HG02623 (cell line): ENCODE measurements at regions not wholly inside any gene's neighbourhood (a gene's known extent, or its start where the extent isn't known, plus 50 kb on each side); places are given as distances from the start of the nearest gene placed in this dataset.

Experiments
- ATAC-seq: cut with Tn5 transposase; IDR thresholded peaks from one replicate; pipeline ENCODE4 v1.9.1; 2021; ENCODE audit warnings: moderate library complexity; ENCODE audit not compliant: unreplicated experiment

DNA sequence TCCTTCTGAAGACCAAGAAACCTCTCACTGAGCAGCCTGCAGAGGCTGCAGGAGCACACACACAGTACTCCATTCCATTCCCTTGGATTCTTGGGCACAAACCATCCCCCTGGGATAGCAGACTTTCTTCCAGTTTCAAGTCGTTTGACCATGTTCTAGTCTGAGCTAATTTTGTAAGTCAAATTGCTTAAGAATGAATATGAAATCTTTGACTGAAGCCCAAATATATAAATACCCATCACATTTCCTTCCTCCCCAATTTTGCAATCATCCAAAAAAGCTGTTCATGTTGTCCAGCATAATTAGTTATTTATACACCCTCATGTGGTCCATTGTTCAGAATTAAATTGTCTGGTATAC, 231.2 kb upstream of the TPRG1 start:
- no peak for ATAC-seq

DNA sequence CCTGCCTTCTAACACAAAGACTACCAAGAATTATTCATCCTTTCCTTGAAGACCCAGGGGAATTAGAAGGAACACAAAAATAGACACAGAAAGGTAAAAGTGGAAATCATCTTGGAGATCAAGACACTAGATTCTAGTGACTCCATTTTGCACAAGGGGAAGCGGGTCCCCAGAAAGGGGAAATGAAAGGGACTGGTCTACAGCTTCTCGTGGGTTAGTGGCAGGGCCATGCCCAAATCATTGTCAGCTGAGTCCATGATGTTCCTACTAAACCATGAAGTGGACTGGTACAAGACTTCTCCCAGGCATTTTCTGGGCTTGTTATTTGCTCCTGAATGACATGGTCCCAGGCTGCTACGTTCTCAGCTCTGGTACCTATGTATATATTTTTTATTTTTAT, 230.7 kb upstream of the TPRG1 start:
- ATAC-seq, result no peak

DNA sequence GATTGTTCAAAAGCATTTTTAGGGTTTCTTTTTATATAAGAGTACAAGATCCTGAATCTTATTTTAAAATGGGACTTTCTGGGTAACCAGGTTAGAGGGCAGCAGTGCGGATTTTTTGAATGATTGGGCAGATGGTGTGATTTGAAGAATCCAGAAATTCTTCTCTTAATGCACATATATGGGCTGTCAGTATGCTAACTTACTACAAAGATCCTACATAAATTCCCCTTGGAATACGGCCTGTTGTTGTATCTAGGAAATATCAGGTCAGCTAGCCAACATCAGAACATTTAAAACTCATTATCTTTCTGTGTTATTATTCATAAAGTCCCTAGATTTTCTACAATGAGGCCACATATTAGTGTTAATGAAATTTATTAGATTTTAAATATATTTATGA, 229.6 kb upstream of the TPRG1 start:
- no peak for ATAC-seq

DNA sequence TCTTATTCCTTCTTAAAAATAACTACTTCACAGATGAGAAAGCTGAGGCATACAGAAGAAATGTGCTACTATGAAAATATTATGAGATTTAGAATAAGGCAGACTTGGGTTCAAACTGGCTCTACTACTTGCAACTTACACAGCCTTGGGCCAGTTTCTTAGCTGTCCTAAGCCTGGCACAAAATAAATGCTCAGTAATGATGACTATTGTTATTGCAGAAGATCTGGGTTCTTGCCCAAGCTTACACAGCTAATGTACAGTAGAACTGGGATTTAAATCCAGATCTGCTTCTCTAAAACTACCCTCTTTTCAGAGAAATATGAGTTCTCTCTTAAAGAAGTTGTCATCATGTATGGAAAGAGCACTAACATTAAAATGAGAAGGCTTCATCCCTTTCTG, 228.2 kb upstream of the TPRG1 start:
- no peak for ATAC-seq

DNA sequence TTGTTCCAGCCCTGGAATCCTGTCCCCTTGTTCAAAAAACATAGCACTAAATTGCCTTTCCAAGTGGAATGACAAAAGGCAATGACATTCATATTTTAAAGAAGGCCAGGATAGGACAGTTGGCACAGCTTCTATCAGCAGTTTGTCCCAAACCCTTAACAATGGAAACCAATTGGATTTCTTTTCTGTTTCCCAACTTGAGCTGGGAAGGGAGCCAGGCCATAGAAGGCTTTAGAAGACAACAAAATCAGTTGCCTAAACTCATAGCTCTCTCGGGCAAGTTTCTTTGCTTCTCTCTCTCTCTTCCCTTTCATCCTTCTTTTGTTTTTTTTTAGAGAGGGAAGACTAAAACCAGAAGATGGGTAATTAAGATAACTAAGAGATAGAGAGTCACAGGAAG, 227.7 kb upstream of the TPRG1 start:
- ATAC-seq, result no peak

DNA sequence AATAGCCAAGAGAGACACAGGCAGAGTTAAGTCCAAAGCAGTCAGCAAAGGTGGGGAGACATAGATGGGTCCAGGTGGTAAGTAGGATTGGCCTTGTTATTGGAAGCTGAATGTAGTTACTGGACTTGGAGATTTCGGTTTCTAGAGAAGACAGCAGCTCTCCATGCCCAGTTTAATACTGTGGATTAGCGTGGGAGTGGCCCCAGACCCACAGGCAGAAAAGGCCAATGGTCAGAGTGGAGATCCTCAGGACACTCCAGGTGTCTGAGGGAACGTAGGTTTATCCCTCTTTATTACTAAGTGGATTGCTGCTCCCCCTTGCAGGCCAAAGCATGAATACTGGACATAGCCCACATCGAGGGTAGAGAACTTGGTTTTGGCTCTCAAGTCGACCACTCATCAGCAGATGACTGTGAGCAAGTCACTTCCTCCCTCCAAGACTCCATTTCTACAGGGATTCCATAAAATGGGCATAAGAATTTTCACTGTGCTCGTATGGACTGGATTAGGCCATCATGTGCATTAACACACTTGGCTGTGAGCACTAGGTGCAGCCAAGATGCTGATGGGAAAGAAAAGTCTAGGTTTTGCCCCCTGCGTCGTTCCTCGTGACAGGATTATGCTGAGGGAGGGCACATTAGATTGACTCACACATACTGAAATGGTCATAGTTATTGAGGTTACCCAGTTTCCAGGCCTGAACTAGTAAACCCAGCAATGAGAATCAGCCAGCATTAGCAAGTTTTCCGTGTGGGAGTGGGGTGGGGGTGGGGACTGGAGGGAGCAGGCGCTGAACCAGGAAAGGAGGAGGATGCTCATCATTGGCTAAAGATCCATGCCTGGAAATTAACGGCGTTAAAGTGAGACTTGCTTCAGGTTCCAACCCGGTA, 225.2 kb upstream of the TPRG1 start:
- no peak for ATAC-seq

DNA sequence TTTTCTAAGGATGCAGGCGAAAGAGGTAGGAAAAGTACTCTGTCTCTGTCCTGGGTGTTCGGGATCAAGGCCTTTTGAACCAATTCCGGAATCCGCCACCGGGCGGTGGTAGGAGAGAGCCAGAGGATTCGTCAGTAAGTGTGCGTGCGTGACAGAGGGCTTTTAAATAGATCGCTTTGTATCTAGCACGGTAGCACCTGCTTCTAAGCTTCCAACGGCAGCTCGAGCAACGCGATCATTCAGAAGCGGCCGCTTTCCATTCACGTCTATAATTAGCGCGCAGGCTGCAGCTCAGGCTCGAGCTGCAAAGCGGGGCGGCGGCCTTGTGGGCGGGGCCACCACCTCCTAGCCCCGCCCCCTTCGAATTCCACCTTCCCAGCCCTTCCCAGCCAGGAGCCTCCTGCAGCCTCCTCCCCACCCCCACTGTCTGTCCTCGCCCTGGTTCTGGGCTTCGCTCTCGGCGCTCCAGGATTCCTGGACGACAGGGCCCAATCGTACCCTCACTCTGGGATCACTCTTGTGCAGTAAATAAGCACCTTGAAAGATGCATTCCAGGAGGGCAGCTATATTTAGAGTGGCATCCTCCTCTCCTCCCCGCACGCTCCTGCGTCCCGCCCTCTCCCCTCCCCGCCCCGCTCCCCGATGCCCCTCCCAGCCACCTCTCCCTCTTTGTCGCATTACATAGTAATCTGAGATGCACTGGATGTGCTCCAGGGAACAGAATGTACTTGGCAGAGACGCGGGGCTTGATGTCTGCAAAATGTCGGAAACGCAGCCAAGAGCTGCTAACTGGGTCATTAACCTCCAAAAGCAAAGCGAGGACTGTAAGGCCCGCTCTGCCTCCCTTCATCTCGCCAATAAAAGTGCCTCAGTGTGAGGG, 224.1 kb upstream of the TPRG1 start:
- ATAC-seq, result no peak

DNA sequence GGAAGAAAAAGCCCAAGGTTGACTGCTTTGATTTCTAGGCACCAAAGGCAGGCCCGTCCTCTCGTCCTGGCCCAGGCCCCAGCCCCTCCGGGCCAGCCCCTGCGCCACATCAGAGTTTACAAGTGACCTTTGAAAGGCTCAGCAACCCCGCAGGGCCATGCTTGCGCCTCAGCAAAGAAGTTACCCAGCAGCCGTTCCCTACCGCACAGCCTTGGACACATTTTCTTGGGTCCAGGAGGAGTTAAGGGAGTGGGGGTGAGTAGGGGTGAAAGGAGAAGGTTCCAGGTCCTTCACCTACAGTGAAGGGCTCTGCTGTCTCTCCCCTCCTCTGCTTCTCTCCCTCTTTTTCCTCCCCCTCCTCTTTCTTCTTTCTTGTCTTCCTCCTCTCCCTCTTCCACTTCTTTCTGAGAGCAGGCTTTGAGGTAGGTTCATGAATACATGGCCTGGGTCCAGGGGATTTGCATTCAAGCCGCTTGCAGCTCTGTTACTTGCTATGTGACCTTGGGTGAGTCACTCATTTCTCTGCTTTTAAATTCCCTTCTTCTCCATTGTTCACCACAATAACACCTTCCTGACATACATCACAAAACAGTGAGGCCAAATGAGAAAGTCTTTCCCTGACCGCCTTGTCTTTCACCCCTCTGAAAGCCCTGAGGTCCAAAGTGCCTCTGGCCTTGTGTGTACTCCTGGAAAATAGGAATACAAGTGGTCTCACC, 223.3 kb upstream of the TPRG1 start:
- ATAC-seq, result no peak

DNA sequence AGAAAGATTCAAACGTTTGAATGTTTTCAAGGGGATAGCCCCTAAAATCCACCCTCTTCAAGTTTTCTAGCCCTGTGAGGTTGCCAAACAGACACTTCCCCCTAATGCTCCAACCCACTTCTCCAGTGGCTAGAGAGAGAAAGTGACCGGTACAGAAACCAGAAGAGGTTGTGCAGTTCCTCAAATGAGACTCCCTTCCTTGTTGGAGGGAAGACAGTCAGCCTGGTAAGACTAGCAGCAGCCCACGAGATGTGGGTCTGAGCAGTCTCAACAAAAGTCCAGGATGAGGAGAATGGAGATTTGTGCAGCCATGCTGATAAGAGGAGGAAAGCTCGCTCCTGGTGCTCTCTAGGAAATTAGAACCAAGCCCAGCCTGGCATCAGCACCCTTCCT, 222.8 kb upstream of the TPRG1 start:
- no peak for ATAC-seq

DNA sequence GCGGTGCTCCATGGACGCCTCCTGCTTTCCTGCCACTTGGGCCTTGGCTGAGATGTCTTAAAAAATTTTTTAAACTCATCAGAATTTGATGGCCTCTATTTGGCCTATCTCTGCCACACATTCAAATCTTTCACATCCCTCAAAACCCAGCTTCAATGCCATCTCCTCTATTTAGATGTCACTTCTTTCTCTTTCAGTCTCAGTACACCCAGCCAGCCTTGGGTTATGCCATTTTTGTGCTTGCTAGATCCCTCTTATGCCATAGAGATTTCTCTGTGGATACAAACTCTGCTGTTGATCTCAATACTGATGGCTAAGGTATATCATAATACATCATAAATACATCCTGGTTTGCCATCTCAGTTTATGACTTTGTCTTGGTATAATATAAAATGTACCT, 222.3 kb upstream of the TPRG1 start:
- ATAC-seq, result no peak

DNA sequence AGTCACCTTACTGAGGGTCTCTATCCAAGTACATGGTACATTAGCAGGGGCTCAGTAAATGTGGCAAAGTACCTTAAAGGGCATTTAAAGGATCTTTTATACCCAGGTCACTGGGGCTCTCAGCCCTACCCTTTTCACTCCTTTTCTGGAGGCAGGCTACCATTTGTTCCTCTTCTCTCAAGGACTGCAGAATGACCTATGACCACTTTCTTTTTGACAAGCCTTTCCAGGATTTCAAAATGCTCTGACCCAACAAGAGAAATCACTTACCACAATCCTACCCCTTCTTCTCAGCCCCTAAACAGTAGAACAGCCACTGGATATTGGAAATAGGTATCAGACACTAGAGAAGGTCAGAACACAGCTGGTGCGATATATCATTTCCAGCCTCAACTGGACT, 221.8 kb upstream of the TPRG1 start:
- ATAC-seq, result no peak

DNA sequence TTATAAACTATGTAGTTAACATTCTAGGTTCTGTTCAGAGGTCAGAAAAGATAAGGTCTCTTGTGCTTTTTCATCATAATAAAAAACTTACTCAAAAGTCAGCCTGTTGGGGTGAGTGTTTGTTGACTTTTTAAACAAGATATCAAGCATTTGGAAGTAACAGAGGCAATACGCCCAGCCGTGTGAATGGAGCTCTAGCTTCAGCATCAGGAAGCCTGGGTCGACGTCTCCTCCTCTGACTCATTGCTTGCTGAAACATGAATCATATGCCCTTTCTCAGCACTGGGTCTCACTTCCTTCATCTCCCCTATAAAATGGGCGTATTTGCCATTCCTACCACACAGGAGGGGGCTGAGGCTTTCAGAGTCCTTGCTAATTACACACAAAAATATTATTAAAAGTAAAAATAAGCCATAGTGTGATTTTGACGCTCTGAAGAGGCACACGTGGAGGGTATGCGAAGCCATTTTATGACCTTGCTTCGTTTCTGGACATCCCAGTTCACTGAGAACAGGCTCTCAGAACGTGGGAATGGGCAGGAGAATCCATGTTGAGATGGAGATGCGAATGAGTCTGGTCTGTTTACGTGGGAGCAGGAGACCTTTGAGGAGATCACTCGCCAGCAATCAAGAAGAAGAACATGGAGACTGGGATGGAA, 220.8 kb upstream of the TPRG1 start:
- no peak for ATAC-seq

DNA sequence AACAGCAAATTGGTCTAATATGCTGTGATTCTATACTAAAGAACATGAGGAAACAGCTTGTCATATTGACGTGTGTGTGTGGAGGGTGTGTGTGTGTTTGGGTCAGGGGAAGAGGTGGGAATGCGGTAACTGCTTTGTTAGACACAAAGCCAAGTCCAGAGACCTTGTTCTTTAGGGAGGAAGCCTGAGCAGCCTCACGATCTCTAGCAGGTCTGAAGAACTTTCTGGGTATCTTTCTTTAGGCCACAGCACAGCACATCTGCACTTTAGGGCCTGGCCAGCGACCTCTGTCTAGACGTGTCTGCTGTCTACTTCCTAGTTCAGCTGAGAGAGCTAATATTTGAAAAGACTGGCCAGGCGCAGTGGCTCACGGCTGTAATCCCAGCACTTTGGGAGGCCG, 220.0 kb upstream of the TPRG1 start:
- ATAC-seq, result no peak

DNA sequence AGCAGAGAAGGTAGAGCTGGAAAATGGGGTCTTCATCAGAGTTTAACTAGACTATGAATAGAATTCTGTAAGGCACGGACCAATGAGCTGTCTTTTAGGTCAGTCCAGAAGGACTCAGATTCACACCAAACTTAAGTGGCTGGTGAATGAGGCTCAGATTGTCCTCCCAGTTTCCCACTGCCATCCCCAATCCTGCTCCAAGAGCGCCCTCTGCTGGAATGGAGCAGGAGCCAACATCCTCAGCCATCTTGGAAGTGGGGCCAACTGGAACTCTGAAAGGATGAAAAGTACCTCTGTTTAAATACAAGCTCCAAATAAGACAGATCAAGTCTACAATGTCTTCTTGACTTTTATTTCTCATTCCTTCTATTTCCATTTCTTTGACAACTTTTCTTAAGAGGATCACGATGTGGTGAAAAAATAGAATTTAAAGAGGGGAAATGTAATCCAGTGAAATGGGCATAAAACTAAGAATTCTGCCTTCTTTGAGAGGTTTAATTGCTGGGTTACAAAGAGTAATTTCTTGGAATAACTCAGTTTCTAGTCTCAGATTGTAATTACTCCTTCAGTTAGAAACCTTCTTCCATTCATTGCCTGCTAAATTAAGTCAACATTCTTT, 217.1 kb upstream of the TPRG1 start:
- no peak for ATAC-seq

DNA sequence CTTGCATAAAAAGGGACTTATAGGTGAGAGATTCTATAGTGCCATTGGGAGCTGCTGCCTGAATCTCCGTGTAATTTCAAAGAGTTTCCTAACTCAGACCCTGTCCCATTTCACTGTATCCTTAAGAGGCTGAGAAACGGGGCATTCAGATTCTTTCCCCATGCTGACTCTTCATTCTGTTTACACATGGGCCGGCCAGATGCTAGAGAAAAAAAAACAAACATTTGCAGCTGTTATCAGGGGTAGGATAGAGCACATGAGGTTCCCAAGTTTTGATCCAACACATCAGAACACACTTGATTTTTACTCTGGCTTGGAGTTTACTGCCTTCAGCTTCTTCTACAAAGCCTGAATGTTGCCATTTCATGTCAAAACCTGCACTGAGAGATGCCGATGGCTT, 215.9 kb upstream of the TPRG1 start:
- no peak for ATAC-seq

DNA sequence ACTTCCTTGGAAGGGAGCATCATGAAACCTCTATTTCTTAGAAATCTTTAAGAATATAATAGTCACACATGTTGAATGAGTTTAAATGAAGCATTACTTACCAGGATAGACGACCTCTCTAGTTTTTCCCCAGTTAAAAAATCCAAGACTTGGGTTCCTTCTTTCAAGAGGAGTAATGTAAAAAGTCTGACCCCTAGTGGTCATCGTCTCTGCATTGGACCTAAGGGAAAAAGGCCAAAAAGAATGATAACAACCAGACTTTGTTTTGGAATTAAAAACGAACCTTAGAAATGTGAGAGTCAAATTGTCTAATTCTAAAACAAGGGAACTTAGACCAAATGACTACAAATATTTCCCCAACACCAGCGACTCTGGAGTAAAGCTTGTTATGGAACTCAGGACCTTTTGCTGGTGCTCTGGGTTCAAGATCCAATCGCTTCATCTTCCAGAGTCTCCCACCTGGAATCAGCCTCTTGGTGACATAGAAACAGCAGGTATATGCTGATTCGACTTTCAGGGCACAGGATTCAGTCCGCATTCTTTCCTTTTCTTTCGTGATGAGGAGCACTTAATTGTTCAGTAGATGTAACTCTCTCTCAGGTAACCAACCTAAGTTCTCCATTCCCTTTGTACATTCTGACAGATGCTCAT, 214.8 kb upstream of the TPRG1 start:
- ATAC-seq, result no peak

DNA sequence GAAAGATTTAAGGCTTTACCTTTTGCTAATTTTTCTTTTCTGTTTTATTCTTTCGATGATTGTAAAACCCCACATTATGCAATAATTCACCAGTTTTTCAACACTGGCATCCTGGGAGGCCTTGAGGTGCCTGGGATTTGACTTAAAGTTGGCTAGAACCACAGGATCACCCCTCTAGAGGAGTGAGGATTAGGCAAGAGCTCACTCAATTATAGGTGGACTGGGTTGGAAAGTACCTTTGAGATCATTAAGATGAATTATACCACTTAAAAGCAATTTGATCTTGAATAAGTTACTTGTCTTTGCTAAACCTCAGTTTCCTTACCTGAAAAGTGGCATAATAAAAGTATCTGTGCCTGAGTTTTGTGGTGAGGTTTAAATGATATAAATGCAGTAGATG, 212.8 kb upstream of the TPRG1 start:
- no peak for ATAC-seq

DNA sequence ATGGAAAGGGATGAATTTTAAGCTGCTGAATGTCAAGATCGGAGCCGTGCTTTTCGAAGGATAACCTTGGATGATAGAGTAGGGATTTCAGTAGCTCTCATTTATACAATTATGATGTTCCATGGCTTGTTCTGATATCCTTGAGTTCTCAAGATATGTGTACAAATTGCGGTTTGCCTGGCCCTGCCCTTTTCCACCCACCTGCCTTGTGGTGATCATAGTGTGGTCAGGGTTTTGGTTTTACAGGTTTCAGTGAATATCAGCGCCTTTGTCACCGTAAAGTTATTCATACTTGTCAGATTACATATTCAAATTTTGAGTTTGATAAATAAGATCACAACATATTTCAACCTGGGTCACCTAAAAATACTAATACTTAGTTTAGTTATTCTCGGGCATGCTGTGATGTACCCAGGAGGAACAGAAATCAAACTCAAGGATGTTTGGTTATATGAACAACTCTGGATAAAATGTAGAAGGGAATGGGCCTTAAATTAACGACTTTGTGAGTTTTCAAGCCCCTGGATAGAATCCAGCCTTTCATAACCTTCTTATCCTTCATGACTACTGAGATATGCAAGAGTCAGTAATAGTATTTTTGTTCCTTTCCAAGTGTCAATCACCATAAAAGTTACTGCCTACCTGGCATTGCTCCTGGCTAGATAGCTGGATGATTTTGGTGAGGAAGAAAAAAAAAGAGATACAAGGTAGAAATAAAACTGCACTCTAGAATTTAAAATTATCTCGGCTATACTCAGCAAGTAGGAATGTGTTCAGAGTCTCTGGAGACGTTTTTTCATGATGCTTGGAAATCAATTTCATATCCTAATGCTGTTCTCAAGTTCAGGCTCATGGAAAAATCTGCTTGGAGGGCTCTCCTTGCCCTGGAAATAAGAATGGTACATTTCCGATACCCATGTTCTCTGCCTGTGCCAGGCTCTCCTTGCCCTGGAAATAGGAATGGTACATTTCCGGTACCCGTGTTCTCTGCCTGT, 209.2 kb upstream of the TPRG1 start:
- ATAC-seq, result no peak

DNA sequence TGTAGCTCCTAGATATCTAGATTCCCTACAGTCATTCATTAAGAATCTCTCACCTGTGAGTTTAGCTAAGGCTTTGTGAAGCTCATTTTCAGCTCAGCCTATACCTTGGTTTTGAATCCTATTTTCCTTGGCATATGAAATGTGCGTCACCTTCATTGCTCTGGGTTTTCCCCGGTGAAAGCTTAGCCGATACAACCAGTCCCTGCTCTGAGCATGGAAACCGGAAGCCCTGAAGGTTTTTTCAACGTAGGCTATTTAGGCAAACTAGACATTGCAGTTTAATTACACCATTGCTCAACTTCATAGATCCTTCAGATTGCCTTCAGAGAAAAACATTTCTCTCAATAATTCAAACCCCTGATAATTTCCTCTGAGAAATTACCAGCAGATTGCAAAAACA, 206.8 kb upstream of the TPRG1 start:
- no peak for ATAC-seq
